Natural killer cell (primary cell): ENCODE measurements at regions not wholly inside any gene's neighbourhood (a gene's known extent, or its start where the extent isn't known, plus 50 kb on each side); places are given as distances from the start of the nearest gene placed in this dataset.

Source experiments
- ATAC-seq, 3 donors: fragments of 150-1000 bp in 2 of 3; fragments of 200-7000 bp in 1 of 3; cut with Tn5 transposase; 1 replicate in 1 of 3; 2 replicates in 2 of 3; pipeline ENCODE4 v1.10.0; 2021; ENCODE audit warnings: mild to moderate bottlenecking in 2 of 3, moderate library complexity in 2 of 3
- DNase-seq, 2 donors: peaks; one replicate each; pipeline versions ENCODE4 v3.0.0 to v3.0.0-alpha.2; 2013 to 2021; ENCODE audit warnings: mixed read lengths in 1 of 2
- H3K27ac ChIP-seq: one replicate; pipeline ENCODE4 v1.5.1; 2013; ENCODE audit warnings: mild to moderate bottlenecking, low read length
- H3K27me3 ChIP-seq: one replicate; pipeline ENCODE4 v1.6.1; 2013; ENCODE audit warnings: low read length; ENCODE audit not compliant: control insufficient read depth, insufficient read depth
- H3K36me3 ChIP-seq: one replicate; pipeline ENCODE4 v1.6.1; 2013; ENCODE audit warnings: low read length; ENCODE audit not compliant: control insufficient read depth, insufficient read depth
- H3K4me1 ChIP-seq: one replicate; pipeline ENCODE4 v1.6.1; 2013; ENCODE audit warnings: low read length; ENCODE audit not compliant: control insufficient read depth, insufficient read depth
- H3K4me3 ChIP-seq: one replicate; pipeline ENCODE4 v1.5.1; 2013; ENCODE audit warnings: low read length
- H3K9me3 ChIP-seq: one replicate; pipeline ENCODE4 v1.6.1; 2013; ENCODE audit warnings: low read length; ENCODE audit not compliant: control insufficient read depth, insufficient read depth
- H3K27ac Mint-ChIP-seq, 2 donors: one replicate each; pipeline ENCODE4 v1.8.0; 2022; ENCODE audit warnings: mild to moderate bottlenecking in 2 of 2, mixed read lengths in 2 of 2, moderate library complexity in 1 of 2
- H3K27me3 Mint-ChIP-seq, 2 donors: one replicate each; pipeline ENCODE4 v1.8.0; 2022; ENCODE audit warnings: low read depth in 2 of 2, mixed read lengths in 2 of 2
- H3K36me3 Mint-ChIP-seq: one replicate; pipeline ENCODE4 v1.8.0; 2022; ENCODE audit warnings: mixed read lengths
- H3K4me1 Mint-ChIP-seq, 2 donors: one replicate each; pipeline ENCODE4 v1.8.0; 2022; ENCODE audit warnings: mixed read lengths in 2 of 2
- H3K4me3 Mint-ChIP-seq: one replicate; pipeline ENCODE4 v1.8.0; 2022; ENCODE audit warnings: mild to moderate bottlenecking, moderate library complexity, mixed read lengths
- H3K9me3 Mint-ChIP-seq, 2 donors: one replicate each; pipeline ENCODE4 v1.8.0; 2022; ENCODE audit warnings: mixed read lengths in 2 of 2
- CTCF ChIP-seq: fragments of 200-600 bp; IDR thresholded peaks from one replicate; pipeline ENCODE4 v1.8.0; 2022; ENCODE audit warnings: antibody characterized with exemption
- WGBS: methylation state at CpG from one replicate; pipeline ENCODE4 v1.1.7; 2013; ENCODE audit warnings: missing lambda C conversion rate; ENCODE audit not compliant: insufficient coverage; 5-methylcytosine and 5-hydroxymethylcytosine counted together
- intact Hi-C: fragments of 100-400 bp; cut with micrococcal nuclease; formaldehyde crosslinking; loops from one replicate; pipeline ENCODE4 v1.14.2; 2022

DNA sequence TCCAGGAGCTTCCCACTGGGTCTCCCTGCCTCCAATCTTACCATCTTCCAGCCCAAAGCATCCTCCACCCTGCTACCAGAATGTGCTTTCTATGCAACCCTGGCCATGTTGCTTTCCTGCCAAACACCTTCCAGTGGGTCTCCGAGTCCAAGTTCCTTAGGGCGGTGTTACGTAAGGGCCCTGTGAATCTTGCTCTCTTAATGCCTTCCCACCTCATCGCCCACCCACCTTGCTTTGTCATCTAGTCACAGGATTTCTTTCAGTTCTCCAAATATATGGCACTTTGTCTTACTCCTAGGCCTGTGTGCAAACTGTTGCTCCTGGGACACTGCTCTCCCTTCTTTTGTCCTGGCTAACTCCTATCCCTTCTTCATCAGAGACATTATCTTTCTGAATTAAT, 344.5 kb downstream of the RPS24 start:
- Mint-ChIP-seq H3K36me3 (no peaks in the 10 kb centered on the region), H3K27me3 (peaks cover 0 to 10% of the 10 kb centered on the region in 2 donors), H3K9me3 (no peaks in the 10 kb centered on the region), H3K4me3 (no peak overlapping the region), H3K27ac (no peak overlapping the region), H3K4me1 (no peaks in the 10 kb centered on the region)
- no peaks in the 10 kb centered on the region for H3K4me1 ChIP-seq
- no peaks in the 10 kb centered on the region for H3K36me3 ChIP-seq
- no peak overlapping the region for H3K4me3 ChIP-seq
- intact Hi-C loops = no loop called here
- WGBS = 88% methylated on average over 4 of the region's 4 CpGs
- no peak overlapping the region for H3K27ac ChIP-seq
- no peak for TF ChIP-seq CTCF
- H3K9me3 ChIP-seq = no peaks in the 10 kb centered on the region
- H3K27me3 ChIP-seq = no peaks in the 10 kb centered on the region
- ATAC-seq (no peak), DNase-seq (no peak)

GRCh38 chr10:78381107-78381506, 347.4 kb downstream of the RPS24 start:
- WGBS = 72% methylated on average over 19 of the region's 19 CpGs
- H3K4me3 ChIP-seq = no peak overlapping the region
- intact Hi-C loops = no loop called here
- Mint-ChIP-seq H3K4me3 (no peak overlapping the region), H3K27ac (no peak overlapping the region), H3K36me3 (no peaks in the 10 kb centered on the region), H3K9me3 (no peaks in the 10 kb centered on the region), H3K4me1 (no peaks in the 10 kb centered on the region), H3K27me3 (peaks cover 0 to 15% of the 10 kb centered on the region in 2 donors)
- DNase-seq (no peak), ATAC-seq (no peak)
- H3K4me1 ChIP-seq = no peaks in the 10 kb centered on the region
- no peaks in the 10 kb centered on the region for H3K36me3 ChIP-seq
- H3K27me3 ChIP-seq = no peaks in the 10 kb centered on the region
- no peak overlapping the region for H3K27ac ChIP-seq
- H3K9me3 ChIP-seq = no peaks in the 10 kb centered on the region
- TF ChIP-seq CTCF = no peak

DNA sequence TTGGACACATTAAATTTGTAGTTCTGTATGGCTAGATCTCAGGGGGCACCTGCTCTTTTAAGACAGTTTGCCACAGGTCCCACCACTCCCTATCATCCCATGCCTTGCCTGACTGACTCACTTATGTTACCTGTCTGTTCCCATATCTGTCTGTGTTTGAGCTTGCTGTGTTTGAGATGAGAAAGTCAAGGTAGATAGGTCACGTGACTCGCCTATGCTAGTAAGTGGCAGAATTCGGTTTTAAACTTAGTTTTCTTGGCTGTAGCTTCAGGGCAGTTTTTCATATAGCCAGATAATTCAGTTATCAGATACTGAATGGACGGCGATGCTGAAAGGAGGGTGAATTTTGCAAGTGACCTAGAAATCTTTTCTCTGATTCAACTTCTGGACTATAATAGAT, 348.4 kb downstream of the RPS24 start:
- no peak overlapping the region for H3K4me3 ChIP-seq
- H3K4me1 ChIP-seq = no peaks in the 10 kb centered on the region
- H3K27me3 ChIP-seq = no peaks in the 10 kb centered on the region
- TF ChIP-seq CTCF = no peak
- ATAC-seq (no peak), DNase-seq (no peak)
- H3K4me1 Mint-ChIP-seq = no peaks in the 10 kb centered on the region
- 83% methylated on average over 3 of the region's 5 CpGs for WGBS
- H3K9me3 ChIP-seq = no peaks in the 10 kb centered on the region
- H3K9me3 Mint-ChIP-seq = no peaks in the 10 kb centered on the region
- no peaks in the 10 kb centered on the region for H3K36me3 ChIP-seq
- no peak overlapping the region for H3K27ac ChIP-seq
- no peaks in the 10 kb centered on the region for H3K36me3 Mint-ChIP-seq
- H3K4me3 Mint-ChIP-seq = no peak overlapping the region
- intact Hi-C loops = no loop called here
- H3K27me3 Mint-ChIP-seq = peaks cover under 1 to 15% of the 10 kb centered on the region in 2 donors
- no peak overlapping the region for H3K27ac Mint-ChIP-seq

- intact Hi-C loops = no loop called here
- Histone ChIP-seq H3K9me3 (no peaks in the 10 kb centered on the region), H3K36me3 (no peaks in the 10 kb centered on the region), H3K4me3 (no peak overlapping the region), H3K4me1 (no peaks in the 10 kb centered on the region), H3K27ac (no peak overlapping the region), H3K27me3 (no peaks in the 10 kb centered on the region)
- H3K4me3 Mint-ChIP-seq = no peak overlapping the region
- H3K27me3 Mint-ChIP-seq = peaks cover 6 to 15% of the 10 kb centered on the region in 2 donors
- WGBS = 93% methylated on average over 2 of the region's 2 CpGs
- DNase-seq (no peak), ATAC-seq (no peak)
- no peaks in the 10 kb centered on the region for H3K9me3 Mint-ChIP-seq
- no peaks in the 10 kb centered on the region for H3K36me3 Mint-ChIP-seq
- TF ChIP-seq CTCF = no peak
- no peaks in the 10 kb centered on the region for H3K4me1 Mint-ChIP-seq
- no peak overlapping the region for H3K27ac Mint-ChIP-seq
These were observed 349.1 kb downstream of the RPS24 start for GRCh38 chr10:78382772-78383171.
